ENCODE measurements at regions not wholly inside any gene's neighbourhood (a gene's known extent, or its start where the extent isn't known, plus 50 kb on each side); places are given as distances from the start of the nearest gene placed in this dataset.
"Not testable (repeated sequence)": the region's sequence is repeated elsewhere in the genome, so short reads cannot be mapped to it uniquely, and the experiment has no call there.

GRCh38 chr4:64771149-64771548, 361.9 kb upstream of the TECRL start:
- no peaks in the 10 kb centered on the region for H3K4me1 Mint-ChIP-seq
- no peak overlapping the region for H3K4me3 Mint-ChIP-seq
- peaks cover 0 to 10% of the 10 kb centered on the region in 2 donors for H3K9me3 Mint-ChIP-seq
- DNase-seq = no peak
- no peak for ATAC-seq
- H3K27me3 Mint-ChIP-seq = no peaks in the 10 kb centered on the region
- no peak overlapping the region for H3K27ac Mint-ChIP-seq

- Mint-ChIP-seq H3K27me3 (no peaks in the 10 kb centered on the region), H3K27ac (no peak overlapping the region), H3K9me3 (peaks cover 0 to 10% of the 10 kb centered on the region in 2 donors), H3K4me1 (no peaks in the 10 kb centered on the region), H3K4me3 (no peak overlapping the region)
- no peak for DNase-seq
- no peak for ATAC-seq
Measured at GRCh38 chr4:64767547-64767946, 358.3 kb upstream of the TECRL start.

DNA sequence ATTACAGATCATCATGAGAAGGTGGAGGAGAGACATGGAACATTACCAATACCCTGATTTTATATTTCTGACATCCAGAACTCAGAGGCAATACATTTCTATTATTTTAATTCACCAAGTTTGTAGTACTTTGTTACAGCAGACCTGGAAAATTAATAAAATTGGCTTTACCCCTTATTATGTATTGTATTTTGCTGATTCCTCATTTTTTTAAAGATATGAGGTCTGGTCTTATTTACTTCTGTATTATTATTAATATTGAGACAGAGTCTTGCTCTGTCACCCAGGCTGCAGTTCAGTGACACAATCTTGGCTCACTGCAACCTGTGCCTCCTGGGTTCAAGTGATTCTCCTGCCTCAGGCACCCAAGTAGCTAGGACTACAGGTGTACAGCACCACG, 357.3 kb upstream of the TECRL start:
- H3K27me3 Mint-ChIP-seq = no peaks in the 10 kb centered on the region
- H3K4me3 Mint-ChIP-seq = no peak overlapping the region
- ATAC-seq (no peak), DNase-seq (no peak)
- no peak overlapping the region for H3K27ac Mint-ChIP-seq
- peaks cover 0 to 10% of the 10 kb centered on the region in 2 donors for H3K9me3 Mint-ChIP-seq
- no peaks in the 10 kb centered on the region for H3K4me1 Mint-ChIP-seq

DNA sequence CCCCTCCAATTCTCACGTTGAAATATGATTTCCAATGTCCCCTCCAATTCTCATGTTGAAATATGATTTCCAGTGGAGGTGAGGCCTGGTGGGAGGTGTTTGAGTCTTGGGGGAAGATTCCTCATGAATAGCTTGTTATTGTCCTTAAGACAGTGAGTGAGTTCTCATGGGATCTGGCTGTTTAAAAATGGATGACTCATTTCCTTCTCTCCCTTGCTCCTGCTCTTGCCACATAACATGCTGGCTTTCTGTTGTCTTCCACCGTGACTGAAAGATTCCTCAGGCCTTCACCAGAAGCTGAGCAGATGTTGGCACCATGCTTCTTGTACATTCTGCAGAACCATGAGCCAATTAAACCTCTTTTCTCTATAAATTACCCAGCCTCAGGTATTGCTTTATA, 346.8 kb upstream of the TECRL start:
- DNase-seq (no peak), ATAC-seq (no peak)
- no peaks in the 10 kb centered on the region for H3K4me1 Mint-ChIP-seq
- no peak overlapping the region for H3K4me3 Mint-ChIP-seq
- no peaks in the 10 kb centered on the region for H3K27me3 Mint-ChIP-seq
- peaks cover 10 to 28% of the 10 kb centered on the region in 2 donors for H3K9me3 Mint-ChIP-seq
- no peak overlapping the region for H3K27ac Mint-ChIP-seq

DNA sequence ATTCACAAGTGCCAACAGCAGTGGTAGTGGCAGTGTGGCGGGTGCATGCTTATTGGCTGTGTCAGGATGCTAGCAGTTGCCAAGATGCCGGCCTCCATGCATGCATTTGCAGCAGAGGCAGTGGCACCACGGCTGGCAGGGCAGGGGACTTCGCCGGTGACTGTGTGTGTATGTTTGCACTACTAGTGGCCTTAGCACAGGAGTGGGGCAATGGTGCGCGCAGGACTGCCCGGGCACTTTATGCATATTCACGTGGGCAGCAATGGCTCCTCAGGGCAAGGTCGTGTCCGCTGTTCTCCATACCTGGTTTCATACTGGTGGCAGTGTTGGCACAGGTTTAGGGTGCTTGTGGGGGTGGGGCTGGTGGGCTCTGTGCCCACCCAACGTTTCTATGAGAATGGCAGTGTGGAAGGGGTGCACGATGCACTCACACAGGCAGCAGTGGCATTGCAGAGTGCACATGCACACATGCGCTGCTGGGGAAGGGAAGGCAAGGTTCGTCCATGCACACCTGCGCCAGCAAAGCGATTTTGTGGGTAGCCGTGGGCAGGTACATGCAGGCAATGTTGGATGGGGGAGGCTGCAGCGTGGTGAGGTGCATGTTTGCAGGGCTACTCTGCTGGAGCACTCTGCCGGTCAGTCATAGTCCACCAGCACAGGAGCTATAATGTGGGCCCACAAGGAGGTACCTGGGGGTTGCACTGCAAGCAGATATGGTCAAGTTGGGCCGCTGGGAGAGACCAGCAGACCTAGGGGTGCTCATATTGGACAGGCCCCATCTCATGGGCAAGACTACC, 338.9 kb upstream of the TECRL start:
- Mint-ChIP-seq H3K4me3 (no peak overlapping the region), H3K27ac (no peak overlapping the region), H3K9me3 (peaks cover 0 to 4% of the 10 kb centered on the region in 2 donors), H3K27me3 (no peaks in the 10 kb centered on the region), H3K4me1 (no peaks in the 10 kb centered on the region)
- DNase-seq (no peak), ATAC-seq (no peak)

- DNase-seq (no peak), ATAC-seq (no peak)
- no peak overlapping the region for H3K27ac Mint-ChIP-seq
- no peaks in the 10 kb centered on the region for H3K27me3 Mint-ChIP-seq
- H3K4me3 Mint-ChIP-seq = no peak overlapping the region
- H3K4me1 Mint-ChIP-seq = no peaks in the 10 kb centered on the region
- H3K9me3 Mint-ChIP-seq = peaks cover 6 to 7% of the 10 kb centered on the region in 2 donors
Measured at GRCh38 chr4:64738240-64738639, 329.0 kb upstream of the TECRL start.

DNA sequence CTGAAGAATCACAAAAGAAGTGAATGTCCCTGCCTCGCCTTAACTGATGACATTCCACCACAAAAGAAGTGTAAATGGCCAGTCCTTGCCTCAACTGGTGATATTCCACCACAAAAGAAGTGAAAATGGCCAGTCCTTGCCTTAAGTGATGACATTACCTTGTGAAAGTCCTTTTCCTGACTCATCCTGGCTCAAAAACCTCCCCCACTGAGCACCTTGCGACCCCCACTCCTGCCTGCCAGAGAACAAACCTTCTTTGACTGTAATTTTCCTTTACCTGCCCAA, 328.5 kb upstream of the TECRL start:
- not testable (repeated sequence) for H3K4me3 Mint-ChIP-seq, H3K27ac Mint-ChIP-seq, H3K27me3 Mint-ChIP-seq, H3K9me3 Mint-ChIP-seq, ATAC-seq, H3K4me1 Mint-ChIP-seq, DNase-seq

DNA sequence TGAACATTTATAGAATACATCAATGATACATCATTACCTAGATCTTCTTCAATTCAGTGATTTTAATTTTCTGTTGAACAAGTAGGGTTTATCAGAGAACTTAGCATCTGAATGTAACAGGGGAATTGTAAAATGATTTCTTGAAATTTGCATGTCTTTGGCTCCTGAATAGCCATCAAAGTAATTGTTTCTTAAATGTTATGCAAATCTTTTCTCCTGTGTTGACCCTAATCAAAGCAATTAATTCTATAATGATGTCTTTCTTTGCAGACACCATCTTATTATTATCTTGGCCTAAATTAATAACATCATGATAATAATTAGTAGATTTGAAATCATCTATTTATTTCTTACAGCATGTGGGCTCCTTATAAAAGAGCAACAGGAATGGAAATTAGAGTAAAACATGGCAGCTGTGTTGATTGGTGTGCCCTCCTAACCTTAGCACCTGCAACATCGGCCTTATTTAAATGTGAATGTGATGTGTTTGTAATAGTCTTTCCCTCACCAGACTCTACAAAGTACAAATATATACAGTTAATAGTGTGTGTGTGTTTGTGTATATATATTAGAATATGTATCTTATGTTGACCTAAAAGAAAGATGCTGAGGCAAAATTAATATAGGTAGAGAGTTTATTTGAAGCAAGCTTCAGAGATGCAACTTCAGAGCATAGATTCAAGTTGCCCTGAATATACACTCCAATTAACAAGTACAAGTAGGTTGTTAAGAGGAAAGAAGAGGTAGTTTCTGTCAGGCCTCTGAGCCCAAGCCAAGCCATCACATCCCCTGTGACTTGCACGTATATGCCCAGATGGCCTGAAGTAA, 328.0 kb upstream of the TECRL start:
- H3K27me3 Mint-ChIP-seq = no peaks in the 10 kb centered on the region
- DNase-seq (no peak), ATAC-seq (no peak)
- H3K27ac Mint-ChIP-seq = no peak overlapping the region
- no peak overlapping the region for H3K4me3 Mint-ChIP-seq
- H3K9me3 Mint-ChIP-seq = no peaks in the 10 kb centered on the region
- no peaks in the 10 kb centered on the region for H3K4me1 Mint-ChIP-seq

- DNase-seq = no peak
- H3K27me3 Mint-ChIP-seq = no peaks in the 10 kb centered on the region
Measured at GRCh38 chr4:64729561-64729960, 320.3 kb upstream of the TECRL start.

GRCh38 chr4:64727960-64728359, 318.7 kb upstream of the TECRL start:
- ATAC-seq (no peak), DNase-seq (no peak)
- H3K4me3 Mint-ChIP-seq = no peak overlapping the region
- no peaks in the 10 kb centered on the region for H3K4me1 Mint-ChIP-seq
- no peaks in the 10 kb centered on the region for H3K27me3 Mint-ChIP-seq
- peaks cover 0 to 4% of the 10 kb centered on the region in 2 donors for H3K9me3 Mint-ChIP-seq
- H3K27ac Mint-ChIP-seq = no peak overlapping the region

More at GRCh38 chr4:64729561-64729960, 320.3 kb upstream of the TECRL start:
- Mint-ChIP-seq H3K27ac (no peak overlapping the region), H3K9me3 (peaks cover 0 to 4% of the 10 kb centered on the region in 2 donors), H3K4me1 (no peaks in the 10 kb centered on the region), H3K4me3 (no peak overlapping the region)
- no peak for ATAC-seq

DNA sequence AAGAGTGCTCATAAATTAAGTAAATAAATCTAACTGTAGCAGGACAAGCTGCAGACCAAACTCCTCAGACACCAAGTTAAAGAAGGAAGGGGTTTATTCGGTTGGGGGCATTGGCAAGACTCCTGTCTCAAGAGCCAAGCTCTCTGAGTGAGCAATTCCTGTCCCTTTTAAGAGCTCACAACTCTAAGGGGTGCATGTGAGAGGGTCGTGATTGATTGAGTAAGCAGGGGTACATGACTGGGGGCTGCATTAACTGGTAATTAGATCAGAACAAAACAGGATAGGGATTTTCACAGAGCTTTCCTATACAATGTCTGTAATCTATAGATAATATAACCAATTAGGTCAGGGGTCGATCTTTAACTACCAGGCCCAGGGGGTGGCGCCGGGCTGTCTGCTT, 318.1 kb upstream of the TECRL start:
- not testable (repeated sequence) for H3K4me3 Mint-ChIP-seq, H3K9me3 Mint-ChIP-seq, H3K27ac Mint-ChIP-seq, H3K27me3 Mint-ChIP-seq, H3K4me1 Mint-ChIP-seq, DNase-seq, ATAC-seq

GRCh38 chr4:64724689-64725088, 315.4 kb upstream of the TECRL start:
- H3K4me3 Mint-ChIP-seq = no peak overlapping the region
- no peak for DNase-seq
- no peaks in the 10 kb centered on the region for H3K27me3 Mint-ChIP-seq
- no peak for ATAC-seq
- peaks cover 0 to 3% of the 10 kb centered on the region in 2 donors for H3K9me3 Mint-ChIP-seq
- H3K27ac Mint-ChIP-seq = no peak overlapping the region
- no peaks in the 10 kb centered on the region for H3K4me1 Mint-ChIP-seq

DNA sequence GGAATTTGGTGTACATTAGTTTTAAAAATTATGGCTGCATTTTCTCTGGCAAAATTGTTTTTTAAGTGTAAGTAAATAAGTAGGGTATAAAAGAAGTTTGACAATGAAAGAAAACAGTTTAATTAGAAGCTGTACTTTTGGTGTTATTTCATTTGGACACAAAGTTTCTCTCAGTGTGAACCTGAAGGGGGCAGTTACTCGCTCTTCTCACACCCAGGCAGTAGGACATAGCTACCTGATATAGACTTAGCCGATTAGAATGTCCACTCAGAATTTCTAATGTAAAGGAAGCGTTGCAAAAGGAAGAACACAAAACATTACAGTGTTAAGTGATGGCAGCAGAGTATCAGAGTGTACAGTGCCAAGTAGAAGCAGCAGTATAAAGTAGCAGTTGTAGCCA, 311.9 kb upstream of the TECRL start:
- H3K4me3 Mint-ChIP-seq = no peak overlapping the region
- ATAC-seq = no peak
- no peaks in the 10 kb centered on the region for H3K27me3 Mint-ChIP-seq
- no peak overlapping the region for H3K27ac Mint-ChIP-seq
- no peaks in the 10 kb centered on the region for H3K4me1 Mint-ChIP-seq
- no peak for DNase-seq
- no peaks in the 10 kb centered on the region for H3K9me3 Mint-ChIP-seq

DNA sequence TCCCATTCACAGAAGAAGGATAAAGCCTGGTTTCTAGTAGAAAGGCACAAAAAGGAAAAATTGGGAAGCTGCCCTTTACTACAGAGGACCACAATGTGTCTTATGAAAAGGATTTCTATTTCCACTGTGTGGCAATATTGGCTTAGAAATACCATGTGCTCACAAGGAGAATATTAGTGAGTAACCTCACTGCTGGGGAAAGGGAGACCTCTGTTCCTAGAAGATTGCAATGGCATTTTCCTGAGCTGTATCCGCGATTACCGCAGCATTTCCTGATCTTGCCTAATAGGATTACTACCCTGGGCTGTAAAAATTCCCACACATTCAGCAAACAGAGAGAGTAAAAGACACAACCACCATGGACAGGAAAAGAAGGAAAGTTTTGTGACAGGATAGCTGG, 308.8 kb upstream of the TECRL start:
- no peaks in the 10 kb centered on the region for H3K27me3 Mint-ChIP-seq
- ATAC-seq (no peak), DNase-seq (no peak)
- no peaks in the 10 kb centered on the region for H3K4me1 Mint-ChIP-seq
- H3K4me3 Mint-ChIP-seq = no peak overlapping the region
- H3K27ac Mint-ChIP-seq = no peak overlapping the region
- H3K9me3 Mint-ChIP-seq = no peaks in the 10 kb centered on the region

DNA sequence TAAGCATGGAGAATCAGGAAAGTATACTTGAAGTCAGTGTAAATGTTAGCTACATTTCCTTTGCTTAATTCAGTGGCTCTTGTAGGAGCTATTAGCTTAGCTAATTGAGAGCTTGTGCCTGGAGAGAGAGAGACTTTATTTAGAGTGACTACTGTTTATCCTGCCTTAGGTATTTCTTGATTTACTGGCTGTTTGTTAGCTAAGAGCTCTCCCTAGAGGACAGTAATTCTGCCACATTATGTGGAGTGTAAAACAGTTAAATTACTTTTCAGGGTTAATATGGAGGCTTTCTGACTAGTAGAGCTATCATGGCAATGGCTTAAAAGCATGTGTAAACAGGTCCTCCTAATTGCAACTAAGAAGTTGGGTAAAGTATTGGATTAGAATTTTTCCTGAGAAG, 306.5 kb upstream of the TECRL start:
- ATAC-seq = no peak
- Mint-ChIP-seq H3K27me3 (no peaks in the 10 kb centered on the region), H3K9me3 (no peaks in the 10 kb centered on the region), H3K4me3 (no peak overlapping the region), H3K27ac (no peak overlapping the region), H3K4me1 (no peaks in the 10 kb centered on the region)
- DNase-seq = no peak

GRCh38 chr4:64713256-64713840, 304.1 kb upstream of the TECRL start:
- no peak overlapping the region for H3K27ac Mint-ChIP-seq
- H3K27me3 Mint-ChIP-seq = no peaks in the 10 kb centered on the region
- no peak overlapping the region for H3K4me3 Mint-ChIP-seq
- no peak for ATAC-seq
- no peak for DNase-seq
- H3K9me3 Mint-ChIP-seq = no peaks in the 10 kb centered on the region
- no peaks in the 10 kb centered on the region for H3K4me1 Mint-ChIP-seq

Data from stimulated activated naive CD8-positive, alpha-beta T cell treated with anti-CD3 and anti-CD28 coated beads, Interleukin-15, amount 100 ng/mL, for 72 hours (primary cell).